ENCODE measurements at regions not wholly inside any gene's neighbourhood (a gene's known extent, or its start where the extent isn't known, plus 50 kb on each side); places are given as distances from the start of the nearest gene placed in this dataset.
"Not testable (repeated sequence)": the region's sequence is repeated elsewhere in the genome, so short reads cannot be mapped to it uniquely, and the experiment has no call there.

- in situ Hi-C loops (cut with HindIII; ENCODE audit: low pct_unique_long_range_greater_than_20kb, low sequenced_read_pairs), result no loop called here
- no peak for DNase-seq (ENCODE audit: low read depth)
Measured at GRCh38 chr6:121539439-121539838, 104.0 kb downstream of the GJA1 start.

GRCh38 chr6:121540210-121540609, 104.8 kb downstream of the GJA1 start:
- DNase-seq (ENCODE audit: low read depth), result no peak
- in situ Hi-C loops (cut with HindIII; ENCODE audit: low pct_unique_long_range_greater_than_20kb, low sequenced_read_pairs), result no loop called here

- no peak for DNase-seq (ENCODE audit: low read depth)
- in situ Hi-C loops (cut with HindIII; ENCODE audit: low pct_unique_long_range_greater_than_20kb, low sequenced_read_pairs), result no loop called here
Measured at GRCh38 chr6:121544691-121545090, 109.2 kb downstream of the GJA1 start.

- in situ Hi-C loops (cut with HindIII; ENCODE audit: low pct_unique_long_range_greater_than_20kb, low sequenced_read_pairs), result no loop called here
- DNase-seq (ENCODE audit: low read depth), result no peak
Measured at GRCh38 chr6:121548131-121548530, 112.7 kb downstream of the GJA1 start.

- in situ Hi-C loops (cut with HindIII; ENCODE audit: low pct_unique_long_range_greater_than_20kb, low sequenced_read_pairs), result no loop called here
- DNase-seq (ENCODE audit: low read depth), result peak; percentile 22
Measured at GRCh38 chr6:121549736-121550135, 114.3 kb downstream of the GJA1 start.

GRCh38 chr6:121550491-121551010, 115.1 kb downstream of the GJA1 start:
- DNase-seq (ENCODE audit: low read depth), result no peak
- in situ Hi-C loops (cut with HindIII; ENCODE audit: low pct_unique_long_range_greater_than_20kb, low sequenced_read_pairs), result no loop called here

- no peak for DNase-seq (ENCODE audit: low read depth)
- in situ Hi-C loops (cut with HindIII; ENCODE audit: low pct_unique_long_range_greater_than_20kb, low sequenced_read_pairs), result no loop called here
Measured at GRCh38 chr6:121555201-121555600, 119.8 kb downstream of the GJA1 start.

GRCh38 chr6:121556149-121556548, 120.7 kb downstream of the GJA1 start:
- in situ Hi-C loops (cut with HindIII; ENCODE audit: low pct_unique_long_range_greater_than_20kb, low sequenced_read_pairs); DNase-seq (ENCODE audit: low read depth): not testable (repeated sequence)

GRCh38 chr6:121557146-121557940, 121.9 kb downstream of the GJA1 start:
- in situ Hi-C loops (cut with HindIII; ENCODE audit: low pct_unique_long_range_greater_than_20kb, low sequenced_read_pairs), result no loop called here
- no peak for DNase-seq (ENCODE audit: low read depth)

- no peak for DNase-seq (ENCODE audit: low read depth)
- in situ Hi-C loops (cut with HindIII; ENCODE audit: low pct_unique_long_range_greater_than_20kb, low sequenced_read_pairs), result no loop called here
Measured at GRCh38 chr6:121559611-121560269, 124.3 kb downstream of the GJA1 start.

GRCh38 chr6:121560476-121560875, 125.0 kb downstream of the GJA1 start:
- no peak for DNase-seq (ENCODE audit: low read depth)
- in situ Hi-C loops (cut with HindIII; ENCODE audit: low pct_unique_long_range_greater_than_20kb, low sequenced_read_pairs), result no loop called here

- in situ Hi-C loops (cut with HindIII; ENCODE audit: low pct_unique_long_range_greater_than_20kb, low sequenced_read_pairs), result no loop called here
- DNase-seq (ENCODE audit: low read depth), result no peak
Measured at GRCh38 chr6:121563286-121563685, 127.8 kb downstream of the GJA1 start.

- in situ Hi-C loops (cut with HindIII; ENCODE audit: low pct_unique_long_range_greater_than_20kb, low sequenced_read_pairs), result not testable (repeated sequence)
Measured at GRCh38 chr6:121564529-121564928, 129.1 kb downstream of the GJA1 start.

GRCh38 chr6:121571455-121571854, 136.0 kb downstream of the GJA1 start:
- no peak for DNase-seq (ENCODE audit: low read depth)
- in situ Hi-C loops (cut with HindIII; ENCODE audit: low pct_unique_long_range_greater_than_20kb, low sequenced_read_pairs), result no loop called here

More at GRCh38 chr6:121564529-121564928, 129.1 kb downstream of the GJA1 start:
- DNase-seq (ENCODE audit: low read depth), result not testable (repeated sequence)

GRCh38 chr6:121573481-121573880, 138.0 kb downstream of the GJA1 start:
- in situ Hi-C loops (cut with HindIII; ENCODE audit: low pct_unique_long_range_greater_than_20kb, low sequenced_read_pairs), result no loop called here
- no peak for DNase-seq (ENCODE audit: low read depth)

GRCh38 chr6:121578216-121578615, 142.8 kb downstream of the GJA1 start:
- in situ Hi-C loops (cut with HindIII; ENCODE audit: low pct_unique_long_range_greater_than_20kb, low sequenced_read_pairs), result no loop called here
- DNase-seq (ENCODE audit: low read depth), result no peak

GRCh38 chr6:121579478-121579877, 144.0 kb downstream of the GJA1 start:
- in situ Hi-C loops (cut with HindIII; ENCODE audit: low pct_unique_long_range_greater_than_20kb, low sequenced_read_pairs), result no loop called here
- no peak for DNase-seq (ENCODE audit: low read depth)

- in situ Hi-C loops (cut with HindIII; ENCODE audit: low pct_unique_long_range_greater_than_20kb, low sequenced_read_pairs), result no loop called here
- no peak for DNase-seq (ENCODE audit: low read depth)
Measured at GRCh38 chr6:121581327-121581726, 145.9 kb downstream of the GJA1 start.

- no peak for DNase-seq (ENCODE audit: low read depth)
- in situ Hi-C loops (cut with HindIII; ENCODE audit: low pct_unique_long_range_greater_than_20kb, low sequenced_read_pairs), result no loop called here
Measured at GRCh38 chr6:121582262-121582661, 146.8 kb downstream of the GJA1 start.
